ENCODE measurements at regions not wholly inside any gene's neighbourhood (a gene's known extent, or its start where the extent isn't known, plus 50 kb on each side); places are given as distances from the start of the nearest gene placed in this dataset.

GRCh38 chr6:45830441-45831139 lies 185.1 kb downstream of the CLIC5 start:
- DNase-seq (ENCODE audit: low spot score), result no peak

- no peak for DNase-seq (ENCODE audit: low spot score)
Observed at GRCh38 chr6:45829873-45830272, 185.8 kb downstream of the CLIC5 start.

- DNase-seq (ENCODE audit: low spot score), result no peak
Observed at GRCh38 chr6:45827952-45828530, 187.6 kb downstream of the CLIC5 start.

- DNase-seq (ENCODE audit: low spot score), result no peak
Observed at GRCh38 chr6:45822873-45823272, 192.8 kb downstream of the CLIC5 start.

- no peak for DNase-seq (ENCODE audit: low spot score)
Observed at GRCh38 chr6:45822246-45822812, 193.3 kb downstream of the CLIC5 start.

GRCh38 chr6:45818655-45819054 lies 197.0 kb downstream of the CLIC5 start:
- DNase-seq (ENCODE audit: low spot score), result no peak

- DNase-seq (ENCODE audit: low spot score), result no peak
Observed at GRCh38 chr6:45816674-45817297, 198.9 kb downstream of the CLIC5 start.

- no peak for DNase-seq (ENCODE audit: low spot score)
Observed at GRCh38 chr6:45815466-45816125, 200.1 kb downstream of the CLIC5 start.

- no peak for DNase-seq (ENCODE audit: low spot score)
Observed at GRCh38 chr6:45814772-45815171, 200.9 kb downstream of the CLIC5 start.

GRCh38 chr6:45813943-45814342 lies 201.7 kb downstream of the CLIC5 start:
- DNase-seq (ENCODE audit: low spot score), result no peak

- DNase-seq (ENCODE audit: low spot score), result no peak
Observed at GRCh38 chr6:45812922-45813321, 202.7 kb downstream of the CLIC5 start.

- DNase-seq (ENCODE audit: low spot score), result no peak
Observed at GRCh38 chr6:45808917-45809316, 206.7 kb downstream of the CLIC5 start.

- DNase-seq (ENCODE audit: low spot score), result no peak
Observed at GRCh38 chr6:45808042-45808645, 207.5 kb downstream of the CLIC5 start.

GRCh38 chr6:45807311-45808041 lies 208.2 kb downstream of the CLIC5 start:
- no peak for DNase-seq (ENCODE audit: low spot score)

- no peak for DNase-seq (ENCODE audit: low spot score)
Observed at GRCh38 chr6:45806172-45806571, 209.5 kb downstream of the CLIC5 start.

- no peak for DNase-seq (ENCODE audit: low spot score)
Observed at GRCh38 chr6:45803071-45803470, 212.6 kb downstream of the CLIC5 start.

- no peak for DNase-seq (ENCODE audit: low spot score)
Observed at GRCh38 chr6:45801471-45802289, 214.0 kb downstream of the CLIC5 start.

- no peak for DNase-seq (ENCODE audit: low spot score)
Observed at GRCh38 chr6:45800911-45801310, 214.7 kb downstream of the CLIC5 start.

- no peak for DNase-seq (ENCODE audit: low spot score)
Observed at GRCh38 chr6:45795678-45796077, 220.0 kb downstream of the CLIC5 start.

GRCh38 chr6:45794465-45794864 lies 221.2 kb downstream of the CLIC5 start:
- no peak for DNase-seq (ENCODE audit: low spot score)

All from HT-29 (cell line).